ENCODE measurements at regions not wholly inside any gene's neighbourhood (a gene's known extent, or its start where the extent isn't known, plus 50 kb on each side); places are given as distances from the start of the nearest gene placed in this dataset.

GRCh38 chr16:51657848-51658247 is 506.8 kb upstream of the SALL1 start:
- no peaks in the 10 kb centered on the region for H3K27me3 ChIP-seq (ENCODE audit: control insufficient read depth, insufficient read depth, low read length)
- H3K4me1 ChIP-seq (ENCODE audit: control insufficient read depth, insufficient read depth, low read length), result no peaks in the 10 kb centered on the region
- H3K9me3 ChIP-seq (ENCODE audit: control insufficient read depth, insufficient read depth, low read length), result no peaks in the 10 kb centered on the region
- H3K27ac ChIP-seq (ENCODE audit: low read depth, low read length), result no peak overlapping the region
- DNase-seq (ENCODE audit: low read depth in 4 of 6, low spot score in 6 of 6), result peak; percentile 33 to 89 (median 56)
- no peaks in the 10 kb centered on the region for H3K36me3 ChIP-seq (ENCODE audit: control insufficient read depth, insufficient read depth, low read length)
- WGBS (ENCODE audit: insufficient coverage), result 19% methylated on average over 2 of the region's 4 CpGs
- no peak overlapping the region for H3K4me3 ChIP-seq (ENCODE audit: low read depth, low read length)

- Histone ChIP-seq H3K36me3 (ENCODE audit: control insufficient read depth, insufficient read depth, low read length) (no peaks in the 10 kb centered on the region), H3K27ac (ENCODE audit: low read depth, low read length) (no peak overlapping the region), H3K9me3 (ENCODE audit: control insufficient read depth, insufficient read depth, low read length) (no peaks in the 10 kb centered on the region), H3K27me3 (ENCODE audit: control insufficient read depth, insufficient read depth, low read length) (no peaks in the 10 kb centered on the region), H3K4me1 (ENCODE audit: control insufficient read depth, insufficient read depth, low read length) (peaks cover 11% of the 10 kb centered on the region), H3K4me3 (ENCODE audit: low read depth, low read length) (no peak overlapping the region)
- DNase-seq (ENCODE audit: low read depth in 4 of 6, low spot score in 6 of 6), result no peak
- WGBS (ENCODE audit: insufficient coverage), result 92% methylated on average over 1 of the region's 2 CpGs
These were observed 504.2 kb upstream of the SALL1 start for GRCh38 chr16:51655249-51655648.

- Histone ChIP-seq H3K9me3 (ENCODE audit: control insufficient read depth, insufficient read depth, low read length) (peaks cover 2% of the 10 kb centered on the region), H3K27ac (ENCODE audit: low read depth, low read length) (peak overlapping the region; percentile 47)
- 9% methylated on average over 15 of the region's 15 CpGs for WGBS (ENCODE audit: insufficient coverage)
These were observed 500.0 kb upstream of the SALL1 start for GRCh38 chr16:51651061-51651466.

GRCh38 chr16:51649631-51650030 is 498.6 kb upstream of the SALL1 start:
- Histone ChIP-seq H3K9me3 (ENCODE audit: control insufficient read depth, insufficient read depth, low read length) (peaks cover 2% of the 10 kb centered on the region), H3K4me3 (ENCODE audit: low read depth, low read length) (no peak overlapping the region), H3K27me3 (ENCODE audit: control insufficient read depth, insufficient read depth, low read length) (no peaks in the 10 kb centered on the region), H3K27ac (ENCODE audit: low read depth, low read length) (no peak overlapping the region), H3K4me1 (ENCODE audit: control insufficient read depth, insufficient read depth, low read length) (peaks cover 11% of the 10 kb centered on the region), H3K36me3 (ENCODE audit: control insufficient read depth, insufficient read depth, low read length) (no peaks in the 10 kb centered on the region)
- DNase-seq (ENCODE audit: low read depth in 4 of 6, low spot score in 6 of 6), result no peak
- WGBS (ENCODE audit: insufficient coverage), result 56% methylated on average over 4 of the region's 5 CpGs

More at GRCh38 chr16:51651061-51651466, 500.0 kb upstream of the SALL1 start:
- Histone ChIP-seq H3K4me3 (ENCODE audit: low read depth, low read length) (peak overlapping the region; percentile 12), H3K27me3 (ENCODE audit: control insufficient read depth, insufficient read depth, low read length) (no peaks in the 10 kb centered on the region), H3K36me3 (ENCODE audit: control insufficient read depth, insufficient read depth, low read length) (no peaks in the 10 kb centered on the region), H3K4me1 (ENCODE audit: control insufficient read depth, insufficient read depth, low read length) (peaks cover 11% of the 10 kb centered on the region)
- DNase-seq (ENCODE audit: low read depth in 4 of 6, low spot score in 6 of 6), result peak; percentile 55 to 92 (median 65)

- Histone ChIP-seq H3K9me3 (ENCODE audit: control insufficient read depth, insufficient read depth, low read length) (peaks cover 2% of the 10 kb centered on the region), H3K36me3 (ENCODE audit: control insufficient read depth, insufficient read depth, low read length) (no peaks in the 10 kb centered on the region), H3K27ac (ENCODE audit: low read depth, low read length) (no peak overlapping the region), H3K4me1 (ENCODE audit: control insufficient read depth, insufficient read depth, low read length) (peaks cover 11% of the 10 kb centered on the region), H3K4me3 (ENCODE audit: low read depth, low read length) (no peak overlapping the region), H3K27me3 (ENCODE audit: control insufficient read depth, insufficient read depth, low read length) (no peaks in the 10 kb centered on the region)
- no CpG with 5 or more reads among the region's 2 CpGs for WGBS (ENCODE audit: insufficient coverage)
- no peak for DNase-seq (ENCODE audit: low read depth in 4 of 6, low spot score in 6 of 6)
These were observed 497.5 kb upstream of the SALL1 start for GRCh38 chr16:51648526-51648925.

GRCh38 chr16:51641191-51641765 is 490.2 kb upstream of the SALL1 start:
- WGBS (ENCODE audit: insufficient coverage), result 100% methylated on average over 1 of the region's 3 CpGs
- DNase-seq (ENCODE audit: low read depth in 4 of 6, low spot score in 6 of 6), result no peak

GRCh38 chr16:51640196-51640595 is 489.1 kb upstream of the SALL1 start:
- H3K4me3 ChIP-seq (ENCODE audit: low read depth, low read length), result no peak overlapping the region
- peaks cover 6% of the 10 kb centered on the region for H3K4me1 ChIP-seq (ENCODE audit: control insufficient read depth, insufficient read depth, low read length)
- no peaks in the 10 kb centered on the region for H3K36me3 ChIP-seq (ENCODE audit: control insufficient read depth, insufficient read depth, low read length)
- DNase-seq (ENCODE audit: low read depth in 4 of 6, low spot score in 6 of 6), result no peak
- H3K27ac ChIP-seq (ENCODE audit: low read depth, low read length), result no peak overlapping the region
- no peaks in the 10 kb centered on the region for H3K27me3 ChIP-seq (ENCODE audit: control insufficient read depth, insufficient read depth, low read length)
- no CpG with 5 or more reads among the region's 4 CpGs for WGBS (ENCODE audit: insufficient coverage)
- peaks cover 2% of the 10 kb centered on the region for H3K9me3 ChIP-seq (ENCODE audit: control insufficient read depth, insufficient read depth, low read length)

More at GRCh38 chr16:51641191-51641765, 490.2 kb upstream of the SALL1 start:
- peaks cover 2% of the 10 kb centered on the region for H3K9me3 ChIP-seq (ENCODE audit: control insufficient read depth, insufficient read depth, low read length)
- H3K27ac ChIP-seq (ENCODE audit: low read depth, low read length), result no peak overlapping the region
- no peak overlapping the region for H3K4me3 ChIP-seq (ENCODE audit: low read depth, low read length)
- H3K27me3 ChIP-seq (ENCODE audit: control insufficient read depth, insufficient read depth, low read length), result no peaks in the 10 kb centered on the region
- H3K4me1 ChIP-seq (ENCODE audit: control insufficient read depth, insufficient read depth, low read length), result peaks cover 6% of the 10 kb centered on the region
- no peaks in the 10 kb centered on the region for H3K36me3 ChIP-seq (ENCODE audit: control insufficient read depth, insufficient read depth, low read length)

- no peaks in the 10 kb centered on the region for H3K27me3 ChIP-seq (ENCODE audit: control insufficient read depth, insufficient read depth, low read length)
- H3K4me1 ChIP-seq (ENCODE audit: control insufficient read depth, insufficient read depth, low read length), result peaks cover 6% of the 10 kb centered on the region
- H3K27ac ChIP-seq (ENCODE audit: low read depth, low read length), result no peak overlapping the region
- 100% methylated on average over 2 of the region's 3 CpGs for WGBS (ENCODE audit: insufficient coverage)
- H3K4me3 ChIP-seq (ENCODE audit: low read depth, low read length), result no peak overlapping the region
- no peaks in the 10 kb centered on the region for H3K36me3 ChIP-seq (ENCODE audit: control insufficient read depth, insufficient read depth, low read length)
- no peak for DNase-seq (ENCODE audit: low read depth in 4 of 6, low spot score in 6 of 6)
- H3K9me3 ChIP-seq (ENCODE audit: control insufficient read depth, insufficient read depth, low read length), result peaks cover 2% of the 10 kb centered on the region
These were observed 487.5 kb upstream of the SALL1 start for GRCh38 chr16:51638339-51639135.

GRCh38 chr16:51637770-51638094 is 486.7 kb upstream of the SALL1 start:
- H3K36me3 ChIP-seq (ENCODE audit: control insufficient read depth, insufficient read depth, low read length), result no peaks in the 10 kb centered on the region
- H3K27me3 ChIP-seq (ENCODE audit: control insufficient read depth, insufficient read depth, low read length), result no peaks in the 10 kb centered on the region
- no peak overlapping the region for H3K4me3 ChIP-seq (ENCODE audit: low read depth, low read length)
- H3K4me1 ChIP-seq (ENCODE audit: control insufficient read depth, insufficient read depth, low read length), result peaks cover 2% of the 10 kb centered on the region
- H3K9me3 ChIP-seq (ENCODE audit: control insufficient read depth, insufficient read depth, low read length), result peaks cover 2% of the 10 kb centered on the region
- 48% methylated on average over 6 of the region's 8 CpGs for WGBS (ENCODE audit: insufficient coverage)
- DNase-seq (ENCODE audit: low read depth in 4 of 6, low spot score in 6 of 6), result no peak
- no peak overlapping the region for H3K27ac ChIP-seq (ENCODE audit: low read depth, low read length)
